ENCODE measurements at regions not wholly inside any gene's neighbourhood (a gene's known extent, or its start where the extent isn't known, plus 50 kb on each side); places are given as distances from the start of the nearest gene placed in this dataset.

DNA sequence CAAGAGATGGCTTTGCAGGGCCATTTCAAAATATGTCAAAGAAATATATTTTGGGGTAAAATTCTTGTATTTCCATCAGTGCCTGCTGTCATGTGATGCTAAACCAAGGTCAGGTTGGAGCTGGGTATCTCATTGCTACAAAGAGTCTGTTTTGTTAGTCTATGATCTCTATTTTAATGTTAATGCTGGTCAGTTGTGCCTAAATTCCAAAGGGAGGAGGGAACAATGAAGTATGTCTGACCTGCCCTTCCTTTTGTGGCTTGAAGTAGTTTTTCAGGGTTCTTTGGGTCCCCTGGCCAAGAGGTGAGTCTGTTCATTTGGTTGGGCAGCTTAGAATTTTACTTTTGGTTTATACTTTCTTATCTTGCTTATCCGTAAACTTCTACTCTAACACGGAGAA is 61.6 kb upstream of the DYNAP start:
- TF ChIP-seq, protein P1, sequence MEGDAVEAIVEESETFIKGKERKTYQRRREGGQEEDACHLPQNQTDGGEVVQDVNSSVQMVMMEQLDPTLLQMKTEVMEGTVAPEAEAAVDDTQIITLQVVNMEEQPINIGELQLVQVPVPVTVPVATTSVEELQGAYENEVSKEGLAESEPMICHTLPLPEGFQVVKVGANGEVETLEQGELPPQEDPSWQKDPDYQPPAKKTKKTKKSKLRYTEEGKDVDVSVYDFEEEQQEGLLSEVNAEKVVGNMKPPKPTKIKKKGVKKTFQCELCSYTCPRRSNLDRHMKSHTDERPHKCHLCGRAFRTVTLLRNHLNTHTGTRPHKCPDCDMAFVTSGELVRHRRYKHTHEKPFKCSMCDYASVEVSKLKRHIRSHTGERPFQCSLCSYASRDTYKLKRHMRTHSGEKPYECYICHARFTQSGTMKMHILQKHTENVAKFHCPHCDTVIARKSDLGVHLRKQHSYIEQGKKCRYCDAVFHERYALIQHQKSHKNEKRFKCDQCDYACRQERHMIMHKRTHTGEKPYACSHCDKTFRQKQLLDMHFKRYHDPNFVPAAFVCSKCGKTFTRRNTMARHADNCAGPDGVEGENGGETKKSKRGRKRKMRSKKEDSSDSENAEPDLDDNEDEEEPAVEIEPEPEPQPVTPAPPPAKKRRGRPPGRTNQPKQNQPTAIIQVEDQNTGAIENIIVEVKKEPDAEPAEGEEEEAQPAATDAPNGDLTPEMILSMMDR (IDR thresholded peaks at IDR 0.05) = no peak
- TF ChIP-seq EZH2 (IDR thresholded peaks at IDR 0.05; ENCODE audit: borderline replicate concordance, insufficient read depth, low read depth, low read length, poor library complexity, severe bottlenecking) = no peak

All from B cell (primary cell).